HCT116 (cell line): ENCODE measurements at regions not wholly inside any gene's neighbourhood (a gene's known extent, or its start where the extent isn't known, plus 50 kb on each side); places are given as distances from the start of the nearest gene placed in this dataset.

ENCODE experiments used
- POLR2AphosphoS5 ChIP-seq: IDR thresholded peaks from 2 replicates; pipeline ENCODE4 v1.6.1; 2011; ENCODE audit warnings: mild to moderate bottlenecking, low read depth, low read length, moderate library complexity
- ZNF274 ChIP-seq: fragments of 200-500 bp; sonication (Bioruptor generic); IDR thresholded peaks from 2 replicates; pipeline ENCODE4 v1.6.1; 2014; ENCODE audit warnings: mild to moderate bottlenecking, low read depth, low read length, inconsistent platforms
- TF ChIP-seq, protein P1 (sequence below), 3 experiments: fragments of 200-600 bp in 1 of 3; sonication (generic) in 1 of 3; IDR thresholded peaks in 2 of 3; conservative IDR thresholded peaks in 1 of 3; 2 replicates each; pipeline ENCODE4 v1.5.1; 2012 to 2017; ENCODE audit warnings: low read depth in 2 of 3, low read length in 2 of 3, antibody characterized with exemption in 1 of 3, borderline replicate concordance in 1 of 3, control low read depth in 1 of 3, mild to moderate bottlenecking in 1 of 3, mixed read lengths in 1 of 3, mixed run types in 1 of 3, moderate library complexity in 1 of 3; ENCODE audit not compliant: insufficient read depth in 1 of 3
- TF ChIP-seq, protein P2 (sequence below): IDR thresholded peaks from 2 replicates; pipeline ENCODE4 v1.6.1; 2012

DNA sequence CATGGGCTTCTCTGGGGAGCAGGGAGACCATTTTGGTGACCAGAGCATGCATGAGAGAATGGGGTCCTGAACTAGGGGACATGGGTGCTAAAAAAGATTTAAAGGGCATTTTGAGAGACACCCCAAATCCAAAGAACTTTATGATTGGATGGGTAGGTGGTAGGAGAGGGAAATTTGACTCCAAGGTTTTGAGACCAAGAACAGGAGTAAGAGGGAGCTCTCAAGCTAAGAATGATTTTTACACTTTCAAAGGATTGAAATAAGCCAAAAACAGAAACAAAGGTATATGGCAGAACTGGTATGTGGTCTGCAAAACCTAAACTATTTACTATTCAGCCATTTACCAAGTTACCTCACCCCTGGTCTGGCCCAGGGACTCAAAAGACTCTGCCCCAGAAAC is 318.2 kb upstream of the CLINT1 start:
- TF ChIP-seq, protein P1, sequence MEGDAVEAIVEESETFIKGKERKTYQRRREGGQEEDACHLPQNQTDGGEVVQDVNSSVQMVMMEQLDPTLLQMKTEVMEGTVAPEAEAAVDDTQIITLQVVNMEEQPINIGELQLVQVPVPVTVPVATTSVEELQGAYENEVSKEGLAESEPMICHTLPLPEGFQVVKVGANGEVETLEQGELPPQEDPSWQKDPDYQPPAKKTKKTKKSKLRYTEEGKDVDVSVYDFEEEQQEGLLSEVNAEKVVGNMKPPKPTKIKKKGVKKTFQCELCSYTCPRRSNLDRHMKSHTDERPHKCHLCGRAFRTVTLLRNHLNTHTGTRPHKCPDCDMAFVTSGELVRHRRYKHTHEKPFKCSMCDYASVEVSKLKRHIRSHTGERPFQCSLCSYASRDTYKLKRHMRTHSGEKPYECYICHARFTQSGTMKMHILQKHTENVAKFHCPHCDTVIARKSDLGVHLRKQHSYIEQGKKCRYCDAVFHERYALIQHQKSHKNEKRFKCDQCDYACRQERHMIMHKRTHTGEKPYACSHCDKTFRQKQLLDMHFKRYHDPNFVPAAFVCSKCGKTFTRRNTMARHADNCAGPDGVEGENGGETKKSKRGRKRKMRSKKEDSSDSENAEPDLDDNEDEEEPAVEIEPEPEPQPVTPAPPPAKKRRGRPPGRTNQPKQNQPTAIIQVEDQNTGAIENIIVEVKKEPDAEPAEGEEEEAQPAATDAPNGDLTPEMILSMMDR (IDR thresholded peaks at IDR 0.05 in 2 of 3, conservative IDR thresholded peaks at IDR 0.05 in 1 of 3; ENCODE audit: borderline replicate concordance in 1 of 3, insufficient read depth in 1 of 3, low read depth in 2 of 3, low read length in 2 of 3) = no peak
- TF ChIP-seq POLR2AphosphoS5 (no peak), ZNF274 (no peak)
- TF ChIP-seq, protein P2, sequence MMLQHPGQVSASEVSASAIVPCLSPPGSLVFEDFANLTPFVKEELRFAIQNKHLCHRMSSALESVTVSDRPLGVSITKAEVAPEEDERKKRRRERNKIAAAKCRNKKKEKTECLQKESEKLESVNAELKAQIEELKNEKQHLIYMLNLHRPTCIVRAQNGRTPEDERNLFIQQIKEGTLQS = no peak
